ENCODE measurements at regions not wholly inside any gene's neighbourhood (a gene's known extent, or its start where the extent isn't known, plus 50 kb on each side); places are given as distances from the start of the nearest gene placed in this dataset.

GRCh38 chr11:130706572-130706971 lies 209.7 kb downstream of the SNX19 start:
- H3K9ac ChIP-seq (ENCODE audit: extremely low read depth, insufficient read length, low read length) = no peak overlapping the region
- no peak overlapping the region for H3T11ph ChIP-seq (ENCODE audit: low read length)
- no peaks in the 10 kb centered on the region for H3K27me3 ChIP-seq (ENCODE audit: insufficient read depth, low read length)
- no peak overlapping the region for H3K4ac ChIP-seq (ENCODE audit: low read depth, low read length)
- H2BK5ac ChIP-seq (ENCODE audit: insufficient read length, low read length) = no peak overlapping the region
- TF ChIP-seq CTCF (conservative IDR thresholded peaks at IDR 0.05) = no peak
- H2BK15ac ChIP-seq (ENCODE audit: low read depth, low read length) = no peak overlapping the region
- no peak overlapping the region for H4K8ac ChIP-seq (replicated peaks; ENCODE audit: insufficient read length, low read depth, low read length)
- H3K56ac ChIP-seq (ENCODE audit: insufficient read length, low read depth, low read length) = no peak overlapping the region
- no peaks in the 10 kb centered on the region for H3K9me3 ChIP-seq (ENCODE audit: control insufficient read depth, low read depth, low read length)
- no peak overlapping the region for H3K4me2 ChIP-seq (ENCODE audit: insufficient read depth, insufficient read length, low read length)
- no peak overlapping the region for H2AFZ ChIP-seq (ENCODE audit: low read length)
- H3K18ac ChIP-seq (ENCODE audit: insufficient read length, low read depth, low read length) = no peak overlapping the region
- no peak overlapping the region for H3K23ac ChIP-seq (ENCODE audit: insufficient read length, low read depth, low read length)
- H3K4me1 Mint-ChIP-seq = no peaks in the 10 kb centered on the region; a peak in 1 of 4 replicates
- no peak overlapping the region for H2BK20ac ChIP-seq (ENCODE audit: low read depth, low read length, poor library complexity, severe bottlenecking)
- peaks cover 0 to 2% (median 0%) of the 10 kb centered on the region in 3 experiments; a peak in 2 of 7 replicates for H3K36me3 Mint-ChIP-seq (ENCODE audit: insufficient read depth in 1 of 3, low read depth in 3 of 3)
- no peak overlapping the region for H4K91ac ChIP-seq (ENCODE audit: insufficient read length, low read depth, low read length)
- no peak overlapping the region for H2BK120ac ChIP-seq (ENCODE audit: low read depth, low read length, poor library complexity, severe bottlenecking)
- no peaks in the 10 kb centered on the region for H3K23me2 ChIP-seq (ENCODE audit: insufficient read length, low read depth, low read length, poor library complexity, severe bottlenecking)
- H2BK12ac ChIP-seq (ENCODE audit: insufficient read length, low read depth, low read length) = no peak overlapping the region
- H3K4me3 Mint-ChIP-seq = no peak overlapping the region
- H4K5ac ChIP-seq (ENCODE audit: insufficient read length, low read depth, low read length) = no peak overlapping the region
- DNase-seq = no peak
- H3K14ac ChIP-seq (ENCODE audit: insufficient read depth, low read length) = no peak overlapping the region
- peaks cover 0 to 8% of the 10 kb centered on the region in 2 experiments; a peak in 4 of 5 replicates for H3K9me3 Mint-ChIP-seq
- H3K27me3 Mint-ChIP-seq (ENCODE audit: low read depth) = peaks cover 7% of the 10 kb centered on the region
- H3K79me2 ChIP-seq (ENCODE audit: insufficient read depth, low read length) = no peaks in the 10 kb centered on the region
- no peaks in the 10 kb centered on the region for H3K4me1 ChIP-seq (ENCODE audit: insufficient read depth, low read length)
- no CpG with 5 or more reads among the region's 5 CpGs for WGBS (ENCODE audit: extremely low coverage, insufficient read length, low lambda C conversion rate)
- no peak overlapping the region for H3K27ac ChIP-seq (ENCODE audit: insufficient read length, low read depth, low read length)
- no peak overlapping the region for H2AK5ac ChIP-seq (ENCODE audit: insufficient read length, low read length)
- no peaks in the 10 kb centered on the region for H3K79me1 ChIP-seq (ENCODE audit: insufficient read depth, low read depth, low read length, poor library complexity, severe bottlenecking)
- no peak overlapping the region for H3K27ac Mint-ChIP-seq
- H4K20me1 ChIP-seq (ENCODE audit: control insufficient read depth, insufficient read depth, insufficient read length) = no peaks in the 10 kb centered on the region

All from H9 (cell line).